ENCODE measurements at regions not wholly inside any gene's neighbourhood (a gene's known extent, or its start where the extent isn't known, plus 50 kb on each side); places are given as distances from the start of the nearest gene placed in this dataset.
"Not testable (repeated sequence)": the region's sequence is repeated elsewhere in the genome, so short reads cannot be mapped to it uniquely, and the experiment has no call there.

DNA sequence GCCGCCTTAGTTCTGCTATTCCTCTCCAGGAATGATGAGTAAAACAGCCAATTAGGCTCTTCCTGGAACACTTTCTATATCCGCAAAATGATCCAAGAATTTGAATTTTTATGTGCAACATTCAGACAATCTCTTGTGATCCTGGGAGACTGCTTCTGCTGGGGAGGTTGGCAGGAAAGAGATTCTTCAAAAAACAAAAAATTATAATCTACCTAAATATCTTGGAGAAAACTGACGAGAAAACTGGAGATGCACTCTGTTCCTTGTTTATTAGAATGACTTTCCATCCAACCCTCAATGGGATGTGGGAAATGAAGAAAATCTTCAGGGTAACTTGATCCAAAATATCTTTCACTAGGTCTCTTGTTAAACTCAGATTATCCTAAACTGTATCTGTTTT is 346.3 kb upstream of the UBE2E2 start:
- TF ChIP-seq, protein P1, sequence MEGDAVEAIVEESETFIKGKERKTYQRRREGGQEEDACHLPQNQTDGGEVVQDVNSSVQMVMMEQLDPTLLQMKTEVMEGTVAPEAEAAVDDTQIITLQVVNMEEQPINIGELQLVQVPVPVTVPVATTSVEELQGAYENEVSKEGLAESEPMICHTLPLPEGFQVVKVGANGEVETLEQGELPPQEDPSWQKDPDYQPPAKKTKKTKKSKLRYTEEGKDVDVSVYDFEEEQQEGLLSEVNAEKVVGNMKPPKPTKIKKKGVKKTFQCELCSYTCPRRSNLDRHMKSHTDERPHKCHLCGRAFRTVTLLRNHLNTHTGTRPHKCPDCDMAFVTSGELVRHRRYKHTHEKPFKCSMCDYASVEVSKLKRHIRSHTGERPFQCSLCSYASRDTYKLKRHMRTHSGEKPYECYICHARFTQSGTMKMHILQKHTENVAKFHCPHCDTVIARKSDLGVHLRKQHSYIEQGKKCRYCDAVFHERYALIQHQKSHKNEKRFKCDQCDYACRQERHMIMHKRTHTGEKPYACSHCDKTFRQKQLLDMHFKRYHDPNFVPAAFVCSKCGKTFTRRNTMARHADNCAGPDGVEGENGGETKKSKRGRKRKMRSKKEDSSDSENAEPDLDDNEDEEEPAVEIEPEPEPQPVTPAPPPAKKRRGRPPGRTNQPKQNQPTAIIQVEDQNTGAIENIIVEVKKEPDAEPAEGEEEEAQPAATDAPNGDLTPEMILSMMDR (IDR thresholded peaks at IDR 0.05; ENCODE audit: low read depth, low read length) = no peak
- no peak overlapping the region for H3K4me3 ChIP-seq (ENCODE audit: low read depth, low read length)

DNA sequence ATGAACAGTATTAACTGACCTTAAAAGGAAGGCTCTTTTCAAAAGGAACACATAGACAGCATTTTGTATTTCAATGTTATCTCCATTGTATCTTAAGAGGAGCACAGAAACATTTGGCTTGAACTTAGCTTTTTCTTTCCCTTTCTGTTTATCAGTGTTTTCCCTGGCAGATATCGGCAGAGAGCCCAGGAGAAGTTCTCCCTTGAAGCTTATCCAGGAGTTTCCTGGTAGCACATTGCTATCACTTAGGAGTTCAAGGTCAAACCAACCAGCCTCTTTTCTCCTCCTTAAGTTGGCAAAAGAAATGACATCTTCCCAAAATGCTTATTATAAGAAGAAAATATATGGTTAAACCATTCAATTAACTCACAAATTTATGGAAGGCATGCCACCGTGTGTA is 344.6 kb upstream of the UBE2E2 start:
- no peak overlapping the region for H3K4me3 ChIP-seq (ENCODE audit: low read depth, low read length)
- TF ChIP-seq, protein P1 (IDR thresholded peaks at IDR 0.05; ENCODE audit: low read depth, low read length) = no peak

DNA sequence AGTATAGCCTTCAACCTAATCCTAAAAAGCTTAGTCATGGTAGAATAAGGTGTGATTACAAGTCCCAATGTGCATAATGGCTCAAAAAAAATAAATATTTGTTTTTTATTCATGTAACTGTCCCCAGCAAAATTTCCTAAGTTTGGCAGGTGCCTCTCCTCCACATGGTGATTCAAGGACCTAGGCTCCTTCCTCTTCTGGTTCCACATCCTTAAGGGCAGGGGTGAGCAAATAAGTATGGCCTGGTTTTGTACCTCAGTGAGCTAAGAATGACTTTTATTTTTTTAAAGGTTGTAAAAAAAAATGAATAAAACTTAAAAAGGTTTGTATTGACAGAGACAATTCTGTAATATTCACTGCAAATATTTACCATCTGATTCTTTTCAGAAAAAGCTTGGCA is 343.5 kb upstream of the UBE2E2 start:
- no peak overlapping the region for H3K4me3 ChIP-seq (ENCODE audit: low read depth, low read length)
- TF ChIP-seq, protein P1 (IDR thresholded peaks at IDR 0.05; ENCODE audit: low read depth, low read length) = no peak

DNA sequence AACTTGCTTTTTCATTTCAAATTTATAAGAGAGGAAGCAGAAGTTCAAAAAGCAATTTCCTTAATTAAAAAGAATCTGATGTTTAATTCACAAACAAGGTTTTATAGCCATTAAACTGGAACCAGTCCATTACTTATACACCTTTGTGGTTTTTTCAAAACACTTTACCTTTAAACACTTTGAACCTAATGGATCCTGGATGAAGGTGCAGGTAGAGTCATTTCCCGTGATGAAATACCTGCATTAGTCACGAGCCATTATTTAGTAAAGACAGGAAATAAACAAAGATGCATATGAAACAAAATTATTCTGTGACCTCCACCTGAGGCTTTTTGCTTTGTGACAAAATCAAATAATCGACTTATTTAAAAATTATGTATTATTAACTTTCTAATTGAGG is 341.7 kb upstream of the UBE2E2 start:
- TF ChIP-seq, protein P1 (IDR thresholded peaks at IDR 0.05; ENCODE audit: low read depth, low read length) = no peak
- H3K4me3 ChIP-seq (ENCODE audit: low read depth, low read length) = no peak overlapping the region

DNA sequence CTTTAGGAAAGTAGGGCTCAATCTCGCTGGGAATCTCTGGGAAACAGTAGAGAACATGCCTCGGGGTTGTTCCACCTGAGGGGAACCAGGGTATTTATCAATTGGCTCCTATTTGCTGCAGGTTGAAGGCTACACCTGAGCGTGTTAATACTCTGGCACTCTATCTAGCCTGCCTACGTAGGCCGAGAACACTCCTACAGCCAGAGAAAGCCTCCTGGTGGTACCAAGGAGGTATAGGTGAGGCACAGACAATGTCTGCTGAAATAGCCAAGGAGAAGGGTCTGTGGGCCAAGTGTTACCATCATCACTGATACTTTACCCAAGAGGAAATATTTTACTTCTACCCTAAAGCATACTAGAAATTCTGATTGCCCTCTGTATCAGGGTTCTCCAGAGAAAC is 341.0 kb upstream of the UBE2E2 start:
- TF ChIP-seq, protein P1 (IDR thresholded peaks at IDR 0.05; ENCODE audit: low read depth, low read length) = no peak
- H3K4me3 ChIP-seq (ENCODE audit: low read depth, low read length) = no peak overlapping the region

DNA sequence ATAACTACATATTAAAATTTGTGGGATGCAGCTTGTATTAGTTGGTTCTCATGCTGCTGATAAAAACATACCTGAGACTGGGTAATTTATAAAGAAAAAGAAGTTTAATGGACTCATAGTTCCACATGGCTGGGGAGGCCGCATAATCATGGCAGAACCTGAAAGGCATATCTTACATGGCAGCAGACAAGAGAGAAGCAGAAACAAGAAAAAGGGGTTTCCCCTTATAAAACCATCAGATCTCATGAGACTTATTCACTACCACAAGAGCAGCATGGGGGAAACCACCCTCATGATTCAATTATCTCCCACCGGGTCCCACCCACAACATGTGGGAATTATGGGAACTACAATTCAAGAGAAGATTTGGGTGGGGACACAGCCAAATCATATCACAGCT is 320.3 kb upstream of the UBE2E2 start:
- H3K4me3 ChIP-seq (ENCODE audit: low read depth, low read length) = not testable (repeated sequence)

DNA sequence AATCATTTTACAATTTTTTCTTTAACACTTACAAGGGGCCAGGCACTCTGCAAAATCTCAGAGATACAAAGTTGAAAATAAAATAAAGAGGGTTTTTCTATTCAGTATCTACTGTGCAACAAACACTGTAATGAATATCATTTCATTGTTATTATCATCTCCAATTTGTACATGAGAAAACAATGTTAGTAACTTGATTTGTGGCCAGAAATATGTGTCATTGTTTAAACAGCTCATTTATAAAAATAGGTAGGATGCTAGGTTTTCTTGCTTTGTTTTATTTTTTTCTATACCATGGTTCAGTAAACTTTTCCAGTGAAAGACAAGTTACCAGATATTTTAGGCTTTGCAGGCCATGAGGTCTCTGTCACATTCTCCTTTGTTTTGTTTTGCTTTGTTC is 318.1 kb upstream of the UBE2E2 start:
- TF ChIP-seq, protein P1 (IDR thresholded peaks at IDR 0.05; ENCODE audit: low read depth, low read length) = no peak
- no peak overlapping the region for H3K4me3 ChIP-seq (ENCODE audit: low read depth, low read length)

DNA sequence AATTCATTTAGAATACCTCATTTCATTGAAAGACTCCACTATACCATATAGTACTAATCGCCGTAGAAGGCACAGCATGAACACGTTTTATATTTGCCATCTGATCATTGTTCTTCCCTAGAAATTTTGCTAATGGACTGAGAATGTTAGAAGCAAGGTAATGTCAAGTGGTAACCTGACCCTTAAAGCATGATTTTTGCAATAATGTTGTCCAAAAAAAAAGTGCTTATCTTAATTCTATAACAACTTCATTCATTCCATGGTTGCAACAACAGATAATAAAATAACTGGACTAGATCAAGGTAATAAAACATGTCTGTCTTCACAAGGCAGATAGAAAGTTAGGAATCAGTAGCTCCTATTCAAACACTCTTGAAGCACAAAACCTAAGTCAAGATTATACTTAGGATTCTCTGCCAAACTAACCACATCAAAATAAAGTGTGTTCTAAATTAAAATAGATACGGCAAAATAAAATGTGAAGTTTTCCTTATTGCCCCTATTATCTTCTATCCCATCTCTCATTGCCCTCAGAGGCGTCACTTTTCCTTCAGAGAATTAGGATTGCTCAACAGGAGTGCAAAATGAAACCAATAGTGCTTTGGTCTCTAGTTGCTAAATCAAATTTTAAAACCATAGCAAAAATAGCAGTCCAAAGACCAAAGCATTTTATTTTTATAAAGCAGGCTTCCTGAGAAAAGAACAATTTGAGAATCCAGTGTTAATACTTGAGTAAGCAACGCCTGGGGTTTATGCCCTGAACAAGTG is 317.4 kb upstream of the UBE2E2 start:
- TF ChIP-seq, protein P1 (IDR thresholded peaks at IDR 0.05; ENCODE audit: low read depth, low read length) = no peak
- no peak overlapping the region for H3K4me3 ChIP-seq (ENCODE audit: low read depth, low read length)

Measured in WI38 (cell line).